GM12878 (cell line): ENCODE measurements at regions not wholly inside any gene's neighbourhood (a gene's known extent, or its start where the extent isn't known, plus 50 kb on each side); places are given as distances from the start of the nearest gene placed in this dataset.

ENCODE experiments used
- ATAC-seq: fragments of 200-7000 bp; cut with Tn5 transposase; 3 replicates; pipeline ENCODE4 v1.9.1; 2020; ENCODE audit warnings: mild to moderate bottlenecking, moderate library complexity
- BruUV-seq: library from RNA; stranded (reverse); fragments of 400-500 nt; replicated peaks from 2 replicates; lab custom pipeline; 2021; lab: Mats Ljungman, UMichigan
- CTCF ChIA-PET: fragments of 300-600 bp; sonication (Branson Sonifier 250); formaldehyde crosslinking; extraction: SDS; loops from one replicate; lab custom pipeline; 2021; ENCODE audit warnings: inconsistent platforms; lab: Yijun Ruan, JAX
- POLR2A ChIA-PET: fragments of 350-600 bp; formaldehyde crosslinking; extraction: SDS; loops from one replicate; lab custom pipeline; 2021; ENCODE audit warnings: inconsistent platforms; lab: Charles Lee
- RAD21 ChIA-PET: fragments of 300-600 bp; sonication (Branson Sonifier 250); formaldehyde crosslinking; loops from one replicate; lab custom pipeline; 2023; ENCODE audit warnings: antibody characterized with exemption; ENCODE audit not compliant: unreplicated experiment; lab: Charles Lee
- SMC1A ChIA-PET: fragments of 300-600 bp; sonication (Branson Sonifier 250); formaldehyde crosslinking; loops from one replicate; lab custom pipeline; 2023; ENCODE audit not compliant: unreplicated experiment, uncharacterized antibody; lab: Charles Lee
- DNase-seq: peaks from one replicate; pipeline ENCODE4 v3.0.0-alpha.2; 2011; ENCODE audit warnings: low read depth, low spot score
- FAIRE-seq: peaks from 3 replicates; lab custom pipeline; 2011; peaks lifted over from hg19 to GRCh38; lab: Jason Lieb, UNC
- H2AFZ ChIP-seq: 2 replicates; pipeline ENCODE4 v1.6.0; 2011; ENCODE audit warnings: low read depth, low read length, control low read depth; ENCODE audit not compliant: control insufficient read depth
- H3K27ac ChIP-seq: 2 replicates; pipeline ENCODE4 v1.5.1; 2011; ENCODE audit warnings: control low read depth; ENCODE audit not compliant: control insufficient read depth, insufficient read depth
- H3K27me3 ChIP-seq, 2 experiments: replicated peaks in 1 of 2; 2 replicates each; pipeline versions ENCODE4 v1.6.0 to v1.6.1; 2011; ENCODE audit warnings: low read length in 1 of 2; ENCODE audit not compliant: control insufficient read depth in 2 of 2, insufficient read depth in 2 of 2
- H3K36me3 ChIP-seq, 2 experiments: 2 replicates each; pipeline ENCODE4 v1.5.1; 2011; ENCODE audit warnings: low read length in 1 of 2; ENCODE audit not compliant: control insufficient read depth in 2 of 2, insufficient read depth in 2 of 2
- H3K4me1 ChIP-seq: 2 replicates; pipeline ENCODE4 v1.6.1; 2011; ENCODE audit warnings: mild to moderate bottlenecking, low read length, moderate library complexity, mixed read lengths; ENCODE audit not compliant: control insufficient read depth, insufficient read depth
- H3K4me2 ChIP-seq: 2 replicates; pipeline ENCODE4 v1.6.0; 2011; ENCODE audit warnings: control low read depth; ENCODE audit not compliant: control insufficient read depth, insufficient read depth
- H3K4me3 ChIP-seq: fragments of 200-600 bp; sonication (generic); 2 replicates; pipeline ENCODE4 v1.5.1; 2016
- H3K79me2 ChIP-seq: 2 replicates; pipeline ENCODE4 v1.6.0; 2011; ENCODE audit warnings: low read length; ENCODE audit not compliant: control insufficient read depth, insufficient read depth
- H3K9ac ChIP-seq: 2 replicates; pipeline ENCODE4 v1.8.0; 2011; ENCODE audit warnings: low read length, control low read depth, mixed read lengths; ENCODE audit not compliant: control insufficient read depth, insufficient read depth
- H3K9me3 ChIP-seq: replicated peaks from 3 replicates; pipeline ENCODE4 v1.5.1; 2011; ENCODE audit warnings: mild to moderate bottlenecking, low read length; ENCODE audit not compliant: control insufficient read depth, insufficient read depth
- H4K20me1 ChIP-seq: 2 replicates; pipeline ENCODE4 v1.6.0; 2011; ENCODE audit not compliant: control insufficient read depth, insufficient read depth
- BACH1 ChIP-seq: fragments of 450-650 bp; IDR thresholded peaks from 2 replicates; pipeline ENCODE4 v1.6.1; 2017; ENCODE audit warnings: mild to moderate bottlenecking, borderline replicate concordance
- EP300 ChIP-seq, 2 experiments: fragments of 150-350 bp in 1 of 2; IDR thresholded peaks; 2 replicates each; pipeline ENCODE4 v1.6.1; 2011 to 2012; ENCODE audit warnings: low read depth in 2 of 2, low read length in 2 of 2, borderline replicate concordance in 1 of 2, improper control_type of control experiment in 1 of 2, inconsistent platforms in 1 of 2; ENCODE audit not compliant: control insufficient read depth in 1 of 2
- FOXM1 ChIP-seq: IDR thresholded peaks from 2 replicates; pipeline ENCODE4 v1.6.1; 2012; ENCODE audit warnings: low read depth, mild to moderate bottlenecking, inconsistent platforms, low read length, moderate library complexity
- HCFC1 ChIP-seq: fragments of 150-350 bp; IDR thresholded peaks from 2 replicates; pipeline ENCODE4 v1.6.1; 2014; ENCODE audit warnings: low read length
- POU2F2 ChIP-seq: IDR thresholded peaks from 3 replicates; pipeline ENCODE4 v1.6.1; 2011; ENCODE audit warnings: low read depth, mild to moderate bottlenecking, low read length, borderline replicate concordance
- SIN3A ChIP-seq: IDR thresholded peaks from 2 replicates; pipeline ENCODE4 v1.6.1; 2012; ENCODE audit warnings: low read depth, low read length, improper control_type of control experiment
- SP1 ChIP-seq: IDR thresholded peaks from one replicate; pipeline ENCODE4 v1.6.1; 2011; ENCODE audit warnings: low read depth, low read length
- ZSCAN29 ChIP-seq: fragments of 450-650 bp; IDR thresholded peaks from 2 replicates; pipeline ENCODE4 v1.6.1; 2017; ENCODE audit warnings: mild to moderate bottlenecking, moderate library complexity
- WGBS: methylation state at CpG from one replicate; pipeline ENCODE4 v1.1.6; 2016; ENCODE audit warnings: low lambda C conversion rate; ENCODE audit not compliant: insufficient replicate concordance, insufficient coverage; ENCODE audit errors: missing lambda C conversion rate; 5-methylcytosine and 5-hydroxymethylcytosine counted together
- in situ Hi-C: fragments of 300-500 bp; cut with MboI; formaldehyde crosslinking; loops from 9 replicates; pipeline ENCODE4 v1.14.3; 2018; ENCODE audit warnings: mixed read lengths
- intact Hi-C: fragments of 100-400 bp; cut with micrococcal nuclease; formaldehyde crosslinking; loops from one replicate; pipeline ENCODE4 v1.14.2; 2022; ENCODE audit not compliant: unreplicated experiment

DNA sequence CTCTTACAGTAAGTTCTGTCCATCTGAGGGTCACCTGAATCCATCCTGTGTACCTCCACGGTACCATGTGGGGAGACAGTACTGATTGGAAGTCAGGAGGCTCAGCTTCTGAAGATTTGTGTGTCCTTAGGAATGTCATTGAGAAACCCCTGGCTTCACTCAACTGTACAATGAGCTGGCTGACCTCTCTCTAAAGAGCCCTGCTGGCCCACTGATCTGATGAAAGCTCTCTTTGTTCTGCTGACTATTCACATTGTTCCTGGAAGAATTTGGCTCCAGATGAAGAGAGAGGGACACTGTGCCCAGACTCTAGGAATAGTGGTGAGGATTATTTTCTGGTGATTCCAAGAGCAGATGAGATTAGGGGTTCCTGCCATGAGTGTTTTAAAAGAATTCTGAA lies 141.2 kb downstream of the LURAP1L start (continued):
- TF ChIP-seq ZSCAN29 (no peak), SIN3A (no peak), FOXM1 (no peak)

- intact Hi-C loops (no loop called here), in situ Hi-C loops (no loop called here)
- RAD21 ChIA-PET = no interaction called here
- CTCF ChIA-PET = no interaction called here
- no peak overlapping the region for H3K9ac ChIP-seq
- no peak for DNase-seq
- H3K36me3 ChIP-seq = no peaks in the 10 kb centered on the region
- no peak overlapping the region for H3K4me3 ChIP-seq
- H3K27ac ChIP-seq = no peak overlapping the region
- no peaks in the 10 kb centered on the region for H3K79me2 ChIP-seq
- TF ChIP-seq POU2F2 = no peak
- TF ChIP-seq EP300 (IDR thresholded peaks at IDR 0.05; ENCODE audit: borderline replicate concordance in 1 of 2, control insufficient read depth in 1 of 2, low read depth in 2 of 2, low read length in 2 of 2) = no peak
- no peak for TF ChIP-seq HCFC1
- no peak for TF ChIP-seq SP1
- no peak for TF ChIP-seq BACH1
- H4K20me1 ChIP-seq = no peaks in the 10 kb centered on the region
- no peak for FAIRE-seq
- no peak for ATAC-seq
- POLR2A ChIA-PET = no interaction called here
- H2AFZ ChIP-seq = no peak overlapping the region
- WGBS = 0% methylated on average over 2 of the region's 2 CpGs
- no peaks in the 10 kb centered on the region for H3K9me3 ChIP-seq
- no peaks in the 10 kb centered on the region for H3K27me3 ChIP-seq
- SMC1A ChIA-PET = interaction anchor here (0.8 kb wide), 1 partner anchor 17 kb away, joined by 3 read pairs; no protein-coding TSS in a partner anchor
- no peaks in the 10 kb centered on the region for H3K4me1 ChIP-seq
- no peak overlapping the region for H3K4me2 ChIP-seq
- BruUV-seq = no TSS peak
These were observed 145.6 kb downstream of the LURAP1L start for GRCh38 chr9:12920437-12920836.
